ENCODE measurements at regions not wholly inside any gene's neighbourhood (a gene's known extent, or its start where the extent isn't known, plus 50 kb on each side); places are given as distances from the start of the nearest gene placed in this dataset.

- CTCF ChIA-PET: no interaction called here
Measured at GRCh38 chr7:19401461-19401860, 256.2 kb upstream of the FERD3L start.

More at GRCh38 chr7:19401461-19401860, 256.2 kb upstream of the FERD3L start:
- POLR2A ChIA-PET: no interaction called here
- Mint-ChIP-seq H3K27ac (no peak overlapping the region), H3K4me1 (peaks cover 21% of the 10 kb centered on the region), H3K4me3 (no peak overlapping the region), H3K36me3 (no peaks in the 10 kb centered on the region), H3K27me3 (ENCODE audit: low read depth) (no peaks in the 10 kb centered on the region), H3K9me3 (no peaks in the 10 kb centered on the region)
- DNase-seq (ENCODE audit: low spot score) (no peak), ATAC-seq (no peak)
- TF ChIP-seq ZNF121 (CRISPR knock-in tag; IDR thresholded peaks at IDR 0.05) (no peak), ZMAT4 (CRISPR knock-in tag; IDR thresholded peaks at IDR 0.05) (no peak), ERG (CRISPR knock-in tag; IDR thresholded peaks at IDR 0.05) (no peak), CREM (CRISPR knock-in tag; IDR thresholded peaks at IDR 0.05) (no peak), ZNF423 (CRISPR knock-in tag; IDR thresholded peaks at IDR 0.05) (no peak), MXD4 (CRISPR knock-in tag; IDR thresholded peaks at IDR 0.05; ENCODE audit: borderline replicate concordance) (no peak), ZNF138 (CRISPR knock-in tag; conservative IDR thresholded peaks at IDR 0.05) (no peak), ZNF317 (CRISPR knock-in tag; IDR thresholded peaks at IDR 0.05; ENCODE audit: borderline replicate concordance, low read depth) (no peak), IRF1 (CRISPR knock-in tag; IDR thresholded peaks at IDR 0.05) (no peak), TCF7 (CRISPR knock-in tag; IDR thresholded peaks at IDR 0.05; ENCODE audit: low read depth) (no peak), ZBTB43 (CRISPR knock-in tag; IDR thresholded peaks at IDR 0.05) (no peak), E2F1 (CRISPR knock-in tag; IDR thresholded peaks at IDR 0.05) (no peak), MYBL2 (CRISPR knock-in tag; IDR thresholded peaks at IDR 0.05) (no peak), SMAD4 (CRISPR knock-in tag; IDR thresholded peaks at IDR 0.05) (no peak), GRHL2 (CRISPR knock-in tag; IDR thresholded peaks at IDR 0.05; ENCODE audit: insufficient replicate concordance, severe bottlenecking) (no peak), ESRRA (CRISPR knock-in tag; IDR thresholded peaks at IDR 0.05; ENCODE audit: borderline replicate concordance) (no peak), CTCF (IDR thresholded peaks at IDR 0.05) (no peak), ZNF416 (CRISPR knock-in tag; IDR thresholded peaks at IDR 0.05) (no peak), ZNF425 (CRISPR knock-in tag; conservative IDR thresholded peaks at IDR 0.05) (no peak), JUN (CRISPR knock-in tag; IDR thresholded peaks at IDR 0.05) (no peak)
